Erythroblast (primary cell): ENCODE measurements at regions not wholly inside any gene's neighbourhood (a gene's known extent, or its start where the extent isn't known, plus 50 kb on each side); places are given as distances from the start of the nearest gene placed in this dataset.
A peak's percentile ranks its signal among the peaks of the same experiment; 100 is the strongest.

Experiments
- DNase-seq, 2 experiments: peaks; one replicate each; lab custom pipeline; 2025; lab: John Stamatoyannopoulos, UW
- GATA1 ChIP-seq: IDR thresholded peaks from 2 replicates; pipeline ENCODE4 v1.6.1; 2011; ENCODE audit warnings: low read depth, mild to moderate bottlenecking, control low read depth, low read length, moderate library complexity
- POLR2A ChIP-seq: IDR thresholded peaks from 2 replicates; pipeline ENCODE4 v1.6.1; 2011; ENCODE audit warnings: mild to moderate bottlenecking, low read length

DNA sequence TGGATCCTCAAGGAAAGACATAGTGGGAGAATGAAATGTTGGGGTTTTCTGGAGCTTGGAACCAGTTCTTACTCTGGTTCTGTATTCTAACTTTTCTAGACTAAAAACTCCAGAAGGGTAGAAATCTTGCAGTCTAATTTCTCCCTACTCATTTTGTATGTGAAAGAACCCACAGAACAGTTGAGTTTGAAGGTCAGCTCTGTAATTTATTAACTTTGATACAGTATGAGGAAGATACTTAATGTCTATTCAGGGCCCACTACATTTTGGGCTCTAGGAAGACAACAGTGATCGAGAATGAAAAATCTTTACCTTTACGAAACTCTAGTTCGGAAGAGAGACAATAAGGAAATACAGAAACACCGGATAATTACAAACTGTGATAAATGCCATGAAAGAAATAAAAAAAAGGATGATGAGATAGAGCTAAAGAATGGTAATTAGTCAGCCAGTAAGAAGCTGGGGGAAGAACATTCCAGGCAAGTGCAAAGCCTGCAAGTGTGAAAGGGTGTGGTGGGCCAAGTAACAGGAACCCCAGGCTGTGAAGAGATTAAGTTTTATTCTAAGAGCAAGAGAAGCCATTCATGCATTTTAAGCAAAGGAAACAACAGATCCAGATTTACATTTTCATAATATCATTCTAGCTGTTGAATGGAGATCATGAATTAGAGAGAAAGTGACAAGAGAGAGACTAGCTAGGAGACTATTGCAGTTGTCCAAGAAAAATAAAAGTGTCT is 159.9 kb upstream of the HMCN1 start:
- DNase-seq: no peak
- no peak for TF ChIP-seq GATA1
- TF ChIP-seq POLR2A: no peak

DNA sequence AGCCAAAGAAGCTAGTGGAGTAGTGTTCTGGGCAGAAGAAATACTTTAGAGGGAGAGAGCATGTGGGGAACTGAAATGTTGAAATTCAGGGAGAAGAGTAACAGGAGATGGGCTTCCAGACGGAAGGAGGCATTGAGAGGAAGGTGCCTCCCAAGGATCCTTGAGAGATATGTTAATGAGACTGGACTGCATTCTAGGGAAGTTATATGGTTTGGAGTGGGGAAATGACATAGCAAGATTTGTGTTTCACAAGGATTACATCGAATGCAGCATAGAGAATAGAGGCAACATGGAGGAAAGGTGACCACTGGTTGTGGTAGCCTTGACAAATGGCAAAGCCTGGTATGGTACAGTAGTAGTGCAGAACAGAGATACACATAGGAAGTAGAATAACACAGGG is 160.5 kb upstream of the HMCN1 start:
- TF ChIP-seq GATA1: no peak
- no peak for TF ChIP-seq POLR2A
- DNase-seq: no peak

DNA sequence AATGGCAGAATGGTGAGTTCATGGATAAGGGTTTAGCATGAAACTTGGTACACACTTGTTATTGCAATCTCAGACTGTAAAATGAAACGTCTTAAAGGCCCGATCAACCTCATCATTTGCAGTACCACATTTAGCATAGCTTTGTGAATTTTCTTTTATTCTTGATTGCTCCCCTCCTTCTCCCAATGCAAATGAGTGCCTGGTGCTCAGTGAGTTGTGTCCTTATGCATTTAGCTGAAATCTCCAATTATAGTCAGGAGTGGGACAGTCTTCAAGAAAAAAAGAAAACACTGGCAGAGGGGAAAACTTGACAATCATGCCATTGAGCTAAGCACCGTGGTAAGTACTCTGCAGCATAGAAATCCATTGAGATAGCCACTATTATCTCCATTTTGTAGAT is 161.0 kb upstream of the HMCN1 start:
- TF ChIP-seq POLR2A (no peak), GATA1 (no peak)

DNA sequence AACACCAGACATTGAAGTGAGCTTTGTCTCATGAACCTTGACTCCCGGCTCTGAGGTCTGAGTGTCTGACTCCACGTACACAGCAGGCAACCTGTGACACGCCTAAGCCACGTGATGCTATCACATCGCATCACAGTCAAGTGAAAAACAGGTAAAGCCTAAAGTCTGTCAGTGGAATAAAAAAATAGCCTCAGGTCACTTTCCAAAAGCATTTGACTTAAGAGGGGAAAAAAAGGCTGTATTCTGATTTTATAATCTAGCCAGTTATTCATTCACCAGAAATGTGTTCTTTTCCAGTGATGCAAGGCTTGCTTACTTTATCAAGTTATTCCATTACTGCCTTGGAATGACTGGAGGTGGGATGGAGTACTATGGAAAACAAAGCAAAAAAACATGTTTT is 163.2 kb upstream of the HMCN1 start:
- no peak for DNase-seq
- TF ChIP-seq POLR2A (no peak), GATA1 (no peak)

More for the DNA sequence above, 161.0 kb upstream of the HMCN1 start:
- DNase-seq: no peak

DNA sequence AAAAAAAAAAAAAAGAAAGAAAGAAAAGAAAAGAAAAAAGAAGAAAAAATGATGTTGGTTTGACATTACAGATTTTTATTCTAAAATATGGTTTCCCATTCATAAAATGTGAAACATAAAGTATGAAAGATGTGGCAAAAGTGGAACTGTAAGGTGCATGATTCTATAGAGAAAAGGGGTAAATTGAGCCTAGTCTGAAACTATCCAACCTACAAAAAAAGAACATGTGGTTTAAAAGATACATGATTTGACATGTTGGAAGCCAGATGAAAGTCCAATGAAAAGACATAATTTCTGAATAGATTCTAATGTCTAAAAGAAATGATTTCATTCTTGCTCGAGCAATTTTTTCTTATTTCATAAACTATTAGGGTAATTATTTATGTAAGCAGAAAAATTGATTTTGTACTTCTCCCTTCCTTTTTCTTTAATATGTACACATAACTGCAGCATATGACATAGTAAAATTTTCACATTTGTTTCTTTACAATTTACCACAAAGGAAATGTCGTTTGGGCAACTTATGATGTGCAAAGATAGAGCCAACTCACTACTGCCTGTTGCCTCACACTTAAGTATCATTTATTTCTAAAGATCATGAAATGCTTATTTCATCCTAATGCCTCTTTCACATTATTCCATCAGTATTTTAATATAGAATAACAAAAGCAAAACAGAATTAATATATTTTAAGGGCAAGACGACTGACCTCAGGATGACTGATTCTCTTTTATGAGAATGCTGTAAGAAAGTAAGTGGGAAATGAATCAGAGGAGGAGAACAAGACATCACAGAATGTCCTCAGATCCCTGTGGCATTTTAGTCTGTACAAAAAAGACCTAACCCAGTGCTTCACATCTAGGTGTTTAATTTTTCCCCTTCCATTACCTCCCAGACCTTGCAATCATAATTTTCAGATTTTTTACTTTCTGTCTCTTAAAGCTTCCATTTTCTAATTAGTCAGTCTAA is 165.8 kb upstream of the HMCN1 start:
- no peak for TF ChIP-seq POLR2A
- DNase-seq: no peak

DNA sequence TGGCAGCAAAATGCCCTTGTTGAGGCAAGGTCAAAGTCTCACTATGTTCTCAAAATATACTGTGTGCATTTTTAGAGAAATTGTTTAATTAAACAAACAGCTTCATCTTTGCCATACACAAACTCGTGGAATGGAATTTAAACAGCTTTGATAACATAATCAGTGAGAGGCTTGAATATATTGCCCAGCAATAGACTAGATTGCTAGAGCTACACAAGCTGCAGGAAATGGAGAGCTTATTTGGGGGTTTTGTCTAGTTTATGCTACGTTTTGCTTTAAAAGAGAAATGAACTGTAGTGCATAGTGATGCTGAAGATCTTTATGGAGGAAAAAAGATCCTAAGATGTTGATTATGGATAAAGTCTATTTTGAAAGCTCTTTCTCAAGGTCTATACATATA is 166.8 kb upstream of the HMCN1 start:
- no peak for DNase-seq
- TF ChIP-seq GATA1 (no peak), POLR2A (no peak)

DNA sequence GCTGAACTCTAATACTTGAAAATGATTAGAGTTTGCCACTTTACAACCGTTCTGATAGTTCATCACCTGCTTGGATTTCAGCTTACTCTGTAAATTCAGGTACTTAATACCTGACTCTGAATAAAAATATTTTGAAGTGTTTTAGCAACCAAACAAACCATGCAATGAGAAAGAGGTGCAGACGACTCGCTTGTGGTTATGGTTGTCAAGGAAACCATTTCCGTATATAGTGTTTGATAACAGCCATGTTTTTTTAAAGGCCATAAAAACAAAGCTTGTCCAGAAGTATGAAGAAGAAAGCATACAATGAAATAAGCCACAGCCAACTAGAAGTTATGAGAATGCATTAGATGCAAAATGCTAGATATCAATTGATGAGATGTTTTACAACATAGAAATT is 167.2 kb upstream of the HMCN1 start:
- no peak for TF ChIP-seq POLR2A
- no peak for TF ChIP-seq GATA1
- DNase-seq: peak; percentile 5 to 14

DNA sequence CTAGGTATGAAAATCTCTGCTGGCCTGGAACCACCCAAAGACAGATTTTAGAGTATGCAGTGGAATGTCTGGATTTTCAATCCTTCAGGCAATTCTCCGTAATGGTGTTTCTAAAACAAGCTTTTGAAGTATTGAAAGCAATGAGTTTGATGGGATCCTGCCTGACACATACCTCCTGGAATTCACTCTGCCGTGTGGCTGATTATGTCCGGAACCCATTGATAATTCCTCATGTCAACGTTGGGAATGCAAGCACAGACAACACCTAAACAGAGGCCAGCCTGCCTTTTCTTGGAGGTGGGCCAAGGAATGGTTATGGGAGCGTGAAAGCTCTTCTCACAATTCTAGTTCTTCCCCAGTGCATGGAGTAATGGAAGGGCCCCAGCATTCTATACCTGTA is 168.9 kb upstream of the HMCN1 start:
- TF ChIP-seq GATA1 (no peak), POLR2A (no peak)
- no peak for DNase-seq

DNA sequence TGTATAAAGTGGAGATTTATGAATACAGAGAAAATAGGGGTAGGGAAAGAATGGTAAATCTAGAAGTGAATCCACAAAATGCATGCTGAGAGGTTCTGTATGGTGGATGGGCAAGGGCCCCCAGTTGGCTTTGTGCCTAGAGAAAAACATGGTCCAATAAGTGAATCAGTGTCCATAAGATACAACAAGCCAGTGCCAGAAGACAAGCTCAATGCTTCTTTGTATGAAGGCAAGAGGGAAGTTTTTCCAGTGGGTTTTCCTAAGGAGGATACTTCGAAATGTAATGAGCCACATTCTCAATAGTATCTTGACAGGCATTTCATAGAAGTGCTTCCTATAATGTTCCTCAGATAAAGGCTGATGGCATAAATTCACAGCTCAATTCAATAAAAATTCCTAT is 169.4 kb upstream of the HMCN1 start:
- TF ChIP-seq POLR2A (no peak), GATA1 (no peak)
- DNase-seq: no peak

DNA sequence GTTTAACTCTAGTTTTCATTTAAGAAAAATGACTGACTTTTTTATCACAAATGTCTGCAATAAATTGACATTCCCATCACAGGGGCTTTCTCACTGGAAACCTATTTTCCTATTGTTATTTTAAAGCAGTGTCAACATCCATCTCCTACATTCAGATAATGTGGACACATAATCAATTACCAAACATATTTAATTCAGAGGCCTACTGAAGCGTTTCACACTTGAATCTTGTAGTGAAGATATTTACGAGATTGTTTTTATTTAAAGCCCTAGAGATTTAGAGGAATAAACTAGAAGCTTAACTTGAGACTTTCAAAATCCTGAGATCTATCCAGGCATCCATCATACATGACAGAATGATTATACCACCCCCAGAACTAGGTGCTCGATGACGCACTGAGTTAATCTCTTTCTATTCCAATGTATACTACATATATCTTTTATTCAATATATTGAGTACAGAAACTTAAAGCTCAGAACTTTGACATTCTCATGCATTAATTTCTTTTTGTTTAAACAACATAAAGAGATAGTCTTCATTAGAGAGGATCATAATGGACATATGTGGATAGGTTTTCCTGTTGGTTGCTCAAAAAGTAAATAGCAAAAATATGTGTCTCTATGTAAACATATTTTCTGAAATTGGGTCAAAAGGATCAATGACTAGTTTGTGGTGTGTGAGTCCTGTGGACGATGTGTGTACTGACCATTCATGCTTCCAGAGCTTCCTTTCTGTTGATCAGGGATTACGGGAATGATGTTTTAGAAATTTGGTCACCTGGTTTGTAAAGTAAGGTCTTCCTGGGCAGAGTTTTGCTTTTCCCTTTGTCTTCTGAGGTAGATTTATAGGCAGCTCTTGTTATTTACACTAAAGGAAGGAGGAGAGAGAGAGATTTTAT is 171.5 kb upstream of the HMCN1 start:
- DNase-seq: no peak
- no peak for TF ChIP-seq GATA1
- no peak for TF ChIP-seq POLR2A

DNA sequence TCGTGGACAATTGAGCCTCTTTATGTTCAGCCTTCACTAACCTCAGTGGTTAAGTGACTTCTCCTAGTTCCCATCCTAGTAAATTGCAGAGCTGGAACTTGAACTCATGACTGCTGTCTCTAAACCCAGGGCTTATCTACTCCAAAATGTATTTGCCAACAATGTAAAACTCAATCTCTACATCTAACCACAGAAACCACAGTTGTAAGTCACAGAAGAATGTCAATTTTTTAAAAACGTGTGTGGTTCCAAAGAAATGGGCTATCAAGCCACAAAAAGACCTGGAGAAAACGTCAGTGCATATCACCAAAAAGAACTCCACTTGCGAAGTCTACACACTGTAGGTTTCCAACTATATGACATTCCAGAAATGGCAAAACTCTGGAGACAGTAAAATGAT is 172.6 kb upstream of the HMCN1 start:
- TF ChIP-seq GATA1: no peak
- no peak for DNase-seq

DNA sequence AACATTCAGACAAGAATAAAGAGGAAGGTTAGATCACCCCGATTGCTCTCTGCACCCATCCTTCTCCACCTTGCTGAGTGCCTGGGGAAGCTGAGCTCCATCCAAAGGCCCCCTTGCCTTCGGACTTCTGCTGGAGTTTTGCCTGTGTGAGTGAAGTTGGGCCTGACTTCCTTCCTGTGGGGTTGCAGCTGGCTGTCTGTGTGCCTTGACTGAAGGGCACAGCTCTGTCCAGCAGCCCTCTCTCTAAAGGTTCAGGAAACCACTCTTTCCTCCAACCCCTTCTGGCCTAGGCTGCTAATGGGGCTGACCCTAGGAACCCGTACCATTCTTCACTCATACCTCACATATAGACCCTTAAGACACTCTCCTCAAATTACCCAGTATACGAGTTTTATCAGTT is 173.4 kb upstream of the HMCN1 start:
- TF ChIP-seq POLR2A (no peak), GATA1 (no peak)
- no peak for DNase-seq

DNA sequence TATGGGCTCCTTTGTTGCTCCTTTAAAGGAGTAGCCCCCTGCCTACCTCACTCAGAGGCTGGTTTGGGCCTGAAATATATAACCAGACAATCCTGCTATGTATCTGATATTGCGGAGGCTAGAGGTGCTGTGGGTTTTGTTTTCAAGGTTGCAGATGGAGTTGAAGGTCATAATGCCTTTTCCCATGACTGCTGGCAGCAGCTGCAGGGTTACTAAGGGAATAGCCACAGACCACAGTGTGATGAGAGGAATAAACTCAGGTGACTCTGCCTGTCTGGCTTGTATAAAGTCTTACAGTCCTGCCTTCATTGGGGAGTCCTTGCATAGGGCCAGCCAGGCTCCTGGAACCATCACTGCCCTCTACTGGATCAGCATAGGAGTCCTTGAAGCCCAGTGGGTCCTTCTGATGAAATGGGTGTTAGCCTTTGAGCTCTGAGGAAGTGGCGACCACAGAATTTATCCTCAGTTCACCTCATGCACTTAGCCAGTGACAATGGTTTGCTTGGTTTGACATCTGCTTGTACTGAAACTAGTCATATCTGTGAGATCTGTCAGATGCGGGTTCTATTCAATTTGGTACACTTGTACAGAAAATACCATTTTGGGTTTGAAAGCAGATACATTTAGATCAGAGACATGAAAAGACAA is 174.4 kb upstream of the HMCN1 start:
- TF ChIP-seq POLR2A (no peak), GATA1 (no peak)
- DNase-seq: peak; percentile 54 to 58

DNA sequence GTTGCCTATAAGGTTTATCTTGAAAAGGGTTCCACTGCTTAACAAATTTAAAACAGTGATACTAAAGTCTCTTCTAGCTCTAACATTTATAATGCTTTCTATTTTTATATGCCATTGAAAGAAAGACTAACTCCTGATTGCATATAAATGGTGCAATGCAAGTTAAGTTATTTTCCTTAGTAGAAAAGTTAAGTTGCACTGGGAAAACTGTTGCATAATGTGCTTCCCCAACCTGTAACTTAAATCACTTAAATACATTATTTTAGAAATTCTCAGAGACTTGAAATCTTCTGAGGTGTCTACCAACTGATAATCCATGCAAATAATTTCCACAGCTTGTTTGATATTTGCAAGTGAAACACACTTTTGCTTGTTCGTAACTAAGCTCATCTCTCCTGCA is 175.0 kb upstream of the HMCN1 start:
- TF ChIP-seq GATA1 (no peak), POLR2A (no peak)

DNA sequence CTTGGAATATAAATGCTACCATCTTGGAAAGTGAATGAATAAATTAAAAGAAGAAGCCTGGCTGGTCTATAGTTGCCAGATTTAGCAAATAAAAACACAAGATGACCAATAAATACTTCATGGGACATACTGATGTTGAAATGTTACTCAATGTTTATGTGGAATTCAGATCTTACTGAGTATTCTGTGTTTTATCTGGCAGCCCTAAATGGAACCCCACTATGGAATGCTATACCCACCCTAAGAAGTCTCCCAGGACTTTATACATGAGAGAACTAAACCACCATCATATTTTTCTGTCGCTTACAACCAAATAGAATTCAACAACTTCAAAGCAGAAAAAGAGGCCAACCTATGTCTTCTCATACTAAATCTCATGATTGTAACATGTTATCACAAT is 177.6 kb upstream of the HMCN1 start:
- DNase-seq: no peak
- no peak for TF ChIP-seq GATA1
- TF ChIP-seq POLR2A: no peak

More for the DNA sequence above, 175.0 kb upstream of the HMCN1 start:
- no peak for DNase-seq
